IPS-18c (cell line): ENCODE measurements at regions not wholly inside any gene's neighbourhood (a gene's known extent, or its start where the extent isn't known, plus 50 kb on each side); places are given as distances from the start of the nearest gene placed in this dataset.
"Not testable (repeated sequence)": the region's sequence is repeated elsewhere in the genome, so short reads cannot be mapped to it uniquely, and the experiment has no call there.

ENCODE experiments used
- H3K4me3 ChIP-seq: 2 replicates; pipeline ENCODE4 v1.7.0; 2013; ENCODE audit warnings: low read depth, mild to moderate bottlenecking, low read length, moderate library complexity; ENCODE audit not compliant: insufficient read depth
- H3K9me3 ChIP-seq: one replicate; pipeline ENCODE4 v1.6.1; 2013; ENCODE audit warnings: mild to moderate bottlenecking, low read length, moderate library complexity; ENCODE audit not compliant: control insufficient read depth, insufficient read depth

GRCh38 chr19:29079356-29080032 is 133.5 kb downstream of the UQCRFS1 start:
- peaks cover 3% of the 10 kb centered on the region for H3K9me3 ChIP-seq
- no peak overlapping the region for H3K4me3 ChIP-seq

DNA sequence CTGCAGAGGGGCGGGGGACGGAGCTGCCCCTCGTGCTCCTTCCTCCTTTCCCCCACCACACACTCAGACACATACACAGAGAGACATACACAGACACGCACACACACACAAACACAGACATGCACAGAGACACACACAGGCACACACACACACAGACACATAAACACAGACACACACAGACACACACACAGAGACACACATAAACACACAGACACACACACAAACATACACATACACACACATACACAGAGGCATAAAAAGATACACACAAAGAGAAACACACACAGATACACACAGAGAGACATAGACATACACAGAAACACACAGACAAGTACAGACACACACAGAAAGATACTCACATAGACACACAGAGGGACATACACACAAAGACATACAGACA is 136.0 kb downstream of the UQCRFS1 start:
- no peak overlapping the region for H3K4me3 ChIP-seq
- peaks cover 3% of the 10 kb centered on the region for H3K9me3 ChIP-seq

DNA sequence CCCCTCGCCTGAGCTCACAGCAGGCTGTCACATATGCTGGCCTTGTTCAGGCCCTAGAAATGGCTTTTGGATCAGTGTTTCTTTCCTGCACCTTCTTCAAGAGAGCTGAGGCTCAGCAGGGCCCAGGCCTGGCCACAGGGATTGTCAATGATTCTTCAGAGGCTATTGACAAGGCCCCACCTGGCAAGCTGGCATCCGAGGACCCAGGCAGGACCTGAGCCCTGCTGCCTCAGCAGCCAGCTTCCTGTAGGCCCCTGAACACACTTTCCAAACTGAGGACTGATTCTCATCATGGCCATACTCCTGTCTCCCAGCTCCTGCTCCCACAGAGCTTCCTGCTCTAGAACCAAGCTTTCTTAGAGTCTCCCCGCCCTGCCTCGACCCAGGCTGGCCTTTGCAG is 136.8 kb downstream of the UQCRFS1 start:
- Histone ChIP-seq H3K9me3 (peaks cover 2% of the 10 kb centered on the region), H3K4me3 (no peak overlapping the region)

DNA sequence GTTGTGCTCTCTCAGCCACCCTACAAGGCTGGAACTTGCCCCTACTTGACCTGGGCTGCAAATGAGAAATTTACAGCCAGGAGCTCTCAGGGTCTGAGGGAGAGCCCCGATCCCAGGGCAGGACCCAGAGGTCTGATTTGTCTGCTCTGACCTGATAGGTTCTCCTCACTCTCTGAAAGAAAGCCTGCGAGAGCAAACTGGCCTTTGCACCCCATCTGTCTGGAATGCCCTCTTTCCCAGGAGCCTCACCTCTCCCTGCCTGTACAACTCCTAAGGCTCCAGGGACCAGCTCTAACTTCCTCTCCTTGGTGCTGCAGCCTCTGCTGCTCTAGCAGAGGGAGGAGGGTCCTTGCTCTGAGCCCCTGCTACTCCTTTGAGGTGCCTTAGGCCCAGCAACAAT is 137.8 kb downstream of the UQCRFS1 start:
- H3K4me3 ChIP-seq, result no peak overlapping the region
- H3K9me3 ChIP-seq, result no peaks in the 10 kb centered on the region

DNA sequence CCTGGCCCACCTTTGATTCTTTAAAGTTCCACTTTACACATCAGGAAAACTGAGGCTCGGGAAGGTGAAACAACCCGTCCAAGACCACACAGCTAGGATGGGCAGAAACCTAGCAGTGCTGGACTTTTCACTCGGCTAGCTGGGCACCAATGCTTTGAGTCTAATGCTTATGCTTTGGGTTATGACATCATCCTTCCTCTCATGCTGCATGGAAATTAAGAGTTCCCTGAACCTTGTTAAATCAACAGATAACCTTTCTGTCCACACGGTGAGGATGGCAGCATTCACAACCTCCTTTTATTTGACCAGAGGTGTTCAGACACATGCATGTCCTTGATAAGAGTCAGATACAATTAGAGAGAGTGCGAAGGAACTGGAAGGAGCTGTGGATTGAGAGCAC is 138.4 kb downstream of the UQCRFS1 start:
- Histone ChIP-seq H3K9me3 (no peaks in the 10 kb centered on the region), H3K4me3 (no peak overlapping the region)

- Histone ChIP-seq H3K9me3 (no peaks in the 10 kb centered on the region), H3K4me3 (no peak overlapping the region)
Measured at GRCh38 chr19:29067831-29068230, 145.1 kb downstream of the UQCRFS1 start.

- Histone ChIP-seq H3K4me3 (no peak overlapping the region), H3K9me3 (no peaks in the 10 kb centered on the region)
Measured at GRCh38 chr19:29062475-29063435, 150.2 kb downstream of the UQCRFS1 start.

GRCh38 chr19:29060813-29061364 is 152.1 kb downstream of the UQCRFS1 start:
- Histone ChIP-seq H3K4me3 (no peak overlapping the region), H3K9me3 (no peaks in the 10 kb centered on the region)

DNA sequence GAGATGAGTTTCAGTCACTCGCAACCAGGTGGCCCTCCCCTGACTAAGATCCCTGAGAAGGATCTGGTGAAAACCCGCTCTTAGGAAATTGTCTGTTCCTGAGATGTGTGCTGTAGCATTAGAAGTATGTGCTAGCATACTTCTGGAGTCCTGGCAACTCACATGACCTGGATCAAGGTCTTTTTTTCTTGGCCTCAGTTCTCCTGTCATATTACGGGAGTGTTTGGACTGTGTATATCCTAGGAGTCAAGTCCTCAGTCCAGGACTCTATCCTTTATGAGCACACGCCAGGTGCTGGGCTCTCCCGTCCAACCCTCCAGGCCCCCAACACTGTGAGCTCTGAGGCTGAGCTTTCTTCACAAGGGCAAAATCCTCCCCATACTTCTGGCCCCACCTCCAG is 156.4 kb downstream of the UQCRFS1 start:
- Histone ChIP-seq H3K4me3 (no peak overlapping the region), H3K9me3 (peaks cover 2% of the 10 kb centered on the region)

GRCh38 chr19:29054886-29055675 is 157.9 kb downstream of the UQCRFS1 start:
- Histone ChIP-seq H3K4me3 (no peak overlapping the region), H3K9me3 (peaks cover 2% of the 10 kb centered on the region)

GRCh38 chr19:29048873-29049272 is 164.1 kb downstream of the UQCRFS1 start:
- Histone ChIP-seq H3K9me3 (peaks cover 2% of the 10 kb centered on the region), H3K4me3 (no peak overlapping the region)

DNA sequence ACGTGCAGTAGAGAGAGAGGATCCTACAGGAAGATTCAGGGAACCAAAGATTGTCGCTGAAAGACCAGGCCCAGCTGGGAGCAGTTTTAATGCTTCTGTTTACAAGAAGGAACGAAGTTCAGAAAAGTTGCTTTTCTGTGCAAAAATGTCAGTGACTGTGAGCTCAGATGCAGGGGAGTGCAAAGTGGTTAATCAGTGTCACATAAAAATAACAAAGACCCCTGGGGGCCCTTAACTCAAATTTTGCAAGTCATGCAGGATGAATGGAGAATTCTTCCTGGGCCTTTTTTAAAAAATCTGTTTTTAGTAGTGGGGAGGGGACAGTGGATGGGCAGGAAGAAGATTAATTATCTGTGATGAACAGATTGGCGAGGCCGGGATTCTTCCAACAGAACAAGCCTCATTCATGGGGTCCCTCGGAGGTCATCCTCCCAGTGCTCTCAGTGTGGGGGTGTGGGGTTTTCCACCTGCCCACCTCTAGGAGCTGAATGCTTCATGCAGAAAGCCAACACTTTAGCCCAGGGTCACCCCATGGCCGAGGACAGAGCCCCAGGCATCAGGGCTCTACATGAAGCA is 167.2 kb downstream of the UQCRFS1 start:
- Histone ChIP-seq H3K4me3 (no peak overlapping the region), H3K9me3 (no peaks in the 10 kb centered on the region)

- H3K4me3 ChIP-seq, result no peak overlapping the region
- no peaks in the 10 kb centered on the region for H3K9me3 ChIP-seq
Measured at GRCh38 chr19:29044037-29044436, 168.9 kb downstream of the UQCRFS1 start.

- no peaks in the 10 kb centered on the region for H3K9me3 ChIP-seq
- no peak overlapping the region for H3K4me3 ChIP-seq
Measured at GRCh38 chr19:29042450-29042849, 170.5 kb downstream of the UQCRFS1 start.

- no peak overlapping the region for H3K4me3 ChIP-seq
- H3K9me3 ChIP-seq, result no peaks in the 10 kb centered on the region
Measured at GRCh38 chr19:29040951-29041350, 172.0 kb downstream of the UQCRFS1 start.

- no peak overlapping the region for H3K4me3 ChIP-seq
- no peaks in the 10 kb centered on the region for H3K9me3 ChIP-seq
Measured at GRCh38 chr19:29040292-29040691, 172.7 kb downstream of the UQCRFS1 start.

GRCh38 chr19:29039036-29039435 is 173.9 kb downstream of the UQCRFS1 start:
- H3K4me3 ChIP-seq, H3K9me3 ChIP-seq: not testable (repeated sequence)
